ENCODE measurements at regions not wholly inside any gene's neighbourhood (a gene's known extent, or its start where the extent isn't known, plus 50 kb on each side); places are given as distances from the start of the nearest gene placed in this dataset.
"Not testable (repeated sequence)": the region's sequence is repeated elsewhere in the genome, so short reads cannot be mapped to it uniquely, and the experiment has no call there.

DNA sequence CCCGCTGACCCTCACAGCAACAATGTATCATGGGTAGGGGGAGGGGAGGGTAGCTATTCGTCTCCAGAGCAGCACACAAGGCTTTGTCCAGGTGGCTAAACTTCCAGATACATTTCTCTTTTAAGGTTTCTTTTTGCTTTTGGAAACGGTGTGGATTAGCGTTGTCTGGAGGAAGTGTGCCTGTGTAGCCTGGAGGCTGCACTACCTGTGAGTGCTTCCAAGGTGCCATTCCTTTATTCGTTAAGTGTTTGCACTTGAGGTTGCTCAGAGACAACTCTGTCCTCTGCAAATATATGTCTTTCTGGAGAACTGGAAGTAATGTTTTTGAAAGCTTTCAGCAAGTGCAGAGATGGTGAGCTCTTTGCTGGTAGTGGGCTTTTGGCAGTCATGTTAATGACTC is 53.1 kb downstream of the HSFY1 start:
- H3K9me3 Mint-ChIP-seq; H3K4me3 Mint-ChIP-seq; H3K27ac Mint-ChIP-seq; H3K36me3 Mint-ChIP-seq (ENCODE audit: low read depth); DNase-seq; H3K27me3 Mint-ChIP-seq (ENCODE audit: insufficient read depth); H3K4me1 Mint-ChIP-seq (ENCODE audit: low read depth): not testable (repeated sequence)

DNA sequence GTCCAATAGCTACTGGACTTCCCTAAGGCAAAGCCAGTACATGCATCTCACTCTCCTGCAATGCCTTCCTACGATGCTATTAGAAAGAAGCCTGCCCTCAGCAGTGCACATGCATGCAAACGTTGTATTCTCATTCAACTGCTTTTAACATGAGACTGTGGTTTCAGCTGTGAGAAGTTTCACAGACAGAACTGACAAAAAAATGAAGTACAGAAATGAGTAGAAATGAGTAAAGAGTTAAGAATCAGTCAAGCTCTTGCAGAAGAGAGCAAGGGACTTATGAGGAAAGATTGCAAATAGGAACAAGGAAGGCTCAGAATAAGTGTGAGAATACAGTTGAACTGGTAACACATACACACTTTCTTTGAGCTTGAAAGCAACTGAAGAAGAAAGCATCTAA is 54.8 kb downstream of the HSFY1 start:
- H3K4me1 Mint-ChIP-seq (ENCODE audit: low read depth); DNase-seq; H3K36me3 Mint-ChIP-seq (ENCODE audit: low read depth); H3K9me3 Mint-ChIP-seq; H3K27ac Mint-ChIP-seq; H3K27me3 Mint-ChIP-seq (ENCODE audit: insufficient read depth); H3K4me3 Mint-ChIP-seq: not testable (repeated sequence)

DNA sequence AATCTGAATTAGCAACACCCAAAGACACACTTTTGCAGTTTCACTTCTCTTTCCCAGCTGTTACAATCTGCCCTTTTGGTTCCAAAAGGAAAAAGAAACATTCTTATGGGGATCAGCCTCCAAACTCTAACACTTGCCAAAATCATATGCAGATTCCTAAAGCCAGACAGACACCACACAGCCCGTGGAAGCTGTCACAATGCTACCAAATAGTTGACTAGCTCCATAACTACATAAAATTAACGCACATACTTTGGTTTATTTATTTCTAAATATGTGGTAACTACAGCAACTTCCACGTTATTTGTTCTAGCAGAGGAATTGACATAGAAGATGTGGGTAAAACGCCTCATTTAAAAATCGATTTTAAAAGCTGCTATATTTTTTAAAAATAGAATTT is 59.7 kb downstream of the HSFY1 start:
- H3K27me3 Mint-ChIP-seq (ENCODE audit: insufficient read depth): not testable (repeated sequence)

DNA sequence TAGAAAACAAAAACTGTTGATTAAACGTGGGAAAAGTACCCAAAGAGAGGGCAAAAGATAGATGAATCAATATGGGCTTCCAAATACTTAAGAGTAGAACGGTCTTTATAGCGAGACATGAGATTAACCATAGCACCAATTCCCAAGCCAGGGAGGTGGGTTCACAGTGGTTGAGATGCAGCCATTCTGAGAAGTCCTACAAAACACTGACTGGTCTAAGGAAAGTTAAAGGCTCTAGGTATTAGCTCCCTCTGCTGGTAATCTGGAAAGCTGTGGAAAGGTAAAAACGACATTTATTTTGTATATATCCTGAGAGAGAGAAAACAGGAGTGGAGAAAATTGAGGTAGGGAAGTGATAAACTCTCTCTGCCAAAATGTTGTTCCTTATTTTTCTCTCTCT is 61.7 kb downstream of the HSFY1 start:
- not testable (repeated sequence) for H3K27ac Mint-ChIP-seq; H3K36me3 Mint-ChIP-seq (ENCODE audit: low read depth); DNase-seq; H3K4me3 Mint-ChIP-seq; H3K9me3 Mint-ChIP-seq; H3K4me1 Mint-ChIP-seq (ENCODE audit: low read depth); H3K27me3 Mint-ChIP-seq (ENCODE audit: insufficient read depth)

More for the DNA sequence above, 59.7 kb downstream of the HSFY1 start:
- not testable (repeated sequence) for H3K4me3 Mint-ChIP-seq; H3K4me1 Mint-ChIP-seq (ENCODE audit: low read depth); H3K9me3 Mint-ChIP-seq; H3K36me3 Mint-ChIP-seq (ENCODE audit: low read depth); DNase-seq; H3K27ac Mint-ChIP-seq

DNA sequence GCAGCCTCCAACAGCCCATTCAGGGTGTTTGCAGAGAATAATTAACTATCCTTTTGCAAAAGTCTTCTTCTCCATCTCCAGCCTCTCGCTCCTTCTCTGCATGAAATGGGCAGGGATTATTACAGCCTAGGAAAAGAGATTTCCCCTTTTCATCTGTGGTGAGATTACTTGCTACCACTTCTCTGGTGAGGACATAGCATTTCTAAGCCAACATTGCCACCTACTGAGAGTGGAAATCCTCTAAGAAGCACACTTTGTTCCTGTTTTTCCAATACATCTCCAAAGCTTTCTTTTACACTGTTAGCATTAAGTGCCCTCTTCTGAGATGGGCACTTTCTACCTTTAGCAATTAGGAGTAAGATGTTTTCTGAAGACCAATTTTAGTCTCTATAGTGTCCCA is 69.3 kb downstream of the HSFY1 start:
- not testable (repeated sequence) for H3K27ac Mint-ChIP-seq; H3K9me3 Mint-ChIP-seq; H3K27me3 Mint-ChIP-seq (ENCODE audit: insufficient read depth); H3K4me3 Mint-ChIP-seq; H3K36me3 Mint-ChIP-seq (ENCODE audit: low read depth); H3K4me1 Mint-ChIP-seq (ENCODE audit: low read depth); DNase-seq

DNA sequence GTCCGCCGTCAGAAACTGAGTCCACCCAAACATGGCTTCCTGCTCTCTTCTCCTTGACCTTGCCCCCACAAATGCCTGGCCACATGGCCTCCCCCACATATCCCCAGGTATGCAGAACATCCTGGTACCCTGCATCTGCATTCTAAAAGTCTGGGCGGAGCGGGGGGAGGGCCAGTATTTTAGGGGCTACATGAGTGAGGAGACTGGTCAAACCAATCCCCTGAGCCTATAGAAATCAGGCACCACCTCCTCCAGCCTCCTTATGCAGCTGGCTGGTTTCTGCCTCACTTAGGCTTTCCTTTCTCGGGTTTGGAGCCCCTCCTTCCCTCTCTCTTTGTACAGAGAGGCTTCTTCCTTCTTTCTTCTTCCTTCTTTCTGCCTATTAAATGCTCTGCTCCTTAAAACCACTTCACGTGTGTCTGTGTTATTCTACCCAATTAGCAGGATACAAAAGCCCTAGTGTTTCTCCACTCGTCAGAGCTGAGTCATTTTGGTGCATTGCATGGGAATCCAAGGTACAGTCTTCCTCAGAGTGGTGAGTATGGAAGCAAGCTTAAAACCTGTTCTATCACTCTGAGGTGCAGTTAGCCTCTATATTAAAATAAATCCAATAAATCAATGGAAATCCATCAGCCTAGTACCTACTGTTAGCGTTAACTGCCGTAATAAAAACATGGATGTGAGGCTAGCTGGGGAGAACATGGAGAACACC is 83.4 kb downstream of the HSFY1 start:
- H3K27me3 Mint-ChIP-seq (ENCODE audit: insufficient read depth); H3K9me3 Mint-ChIP-seq; DNase-seq; H3K27ac Mint-ChIP-seq; H3K4me1 Mint-ChIP-seq (ENCODE audit: low read depth); H3K4me3 Mint-ChIP-seq; H3K36me3 Mint-ChIP-seq (ENCODE audit: low read depth): not testable (repeated sequence)

DNA sequence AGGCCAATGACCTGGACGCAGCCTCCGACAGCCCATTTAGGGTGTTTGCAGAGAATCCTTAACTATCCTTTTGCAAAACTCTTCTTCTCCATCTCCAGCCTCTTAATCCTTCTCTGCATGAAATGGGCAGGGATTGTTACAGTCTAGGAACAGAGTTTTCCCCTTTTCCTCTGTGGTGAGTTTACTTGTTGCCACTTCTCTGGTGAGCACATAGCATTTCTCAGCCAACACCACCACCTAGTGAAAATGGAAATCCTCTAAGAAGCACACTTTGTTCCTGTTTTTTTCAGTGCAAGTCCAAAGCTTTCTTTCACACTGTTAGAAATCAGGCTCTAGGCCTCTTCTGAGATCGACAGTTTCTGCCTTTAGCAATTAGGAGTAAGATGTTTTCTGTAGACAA is 84.1 kb downstream of the HSFY1 start:
- H3K27ac Mint-ChIP-seq; DNase-seq; H3K27me3 Mint-ChIP-seq (ENCODE audit: insufficient read depth); H3K4me3 Mint-ChIP-seq; H3K9me3 Mint-ChIP-seq; H3K4me1 Mint-ChIP-seq (ENCODE audit: low read depth); H3K36me3 Mint-ChIP-seq (ENCODE audit: low read depth): not testable (repeated sequence)

DNA sequence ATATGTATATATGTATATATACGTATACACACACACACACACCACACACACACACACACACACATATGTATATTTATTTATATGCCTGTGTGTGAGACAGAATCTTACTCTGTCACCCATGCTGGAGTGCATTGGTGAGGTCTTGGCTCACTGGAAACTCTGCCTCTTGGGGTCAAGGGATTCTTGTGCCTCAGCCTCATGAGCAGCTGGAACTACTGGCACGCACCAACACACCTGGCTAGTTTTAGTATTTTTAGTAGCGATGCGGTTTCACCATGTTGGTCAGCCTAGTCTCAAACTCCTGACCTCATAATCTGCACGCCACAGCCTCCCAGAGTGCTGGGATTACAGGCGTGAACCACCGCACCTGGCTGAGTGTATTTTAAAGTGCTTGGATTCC is 85.1 kb downstream of the HSFY1 start:
- not testable (repeated sequence) for H3K36me3 Mint-ChIP-seq (ENCODE audit: low read depth); H3K27me3 Mint-ChIP-seq (ENCODE audit: insufficient read depth); H3K4me1 Mint-ChIP-seq (ENCODE audit: low read depth)

DNA sequence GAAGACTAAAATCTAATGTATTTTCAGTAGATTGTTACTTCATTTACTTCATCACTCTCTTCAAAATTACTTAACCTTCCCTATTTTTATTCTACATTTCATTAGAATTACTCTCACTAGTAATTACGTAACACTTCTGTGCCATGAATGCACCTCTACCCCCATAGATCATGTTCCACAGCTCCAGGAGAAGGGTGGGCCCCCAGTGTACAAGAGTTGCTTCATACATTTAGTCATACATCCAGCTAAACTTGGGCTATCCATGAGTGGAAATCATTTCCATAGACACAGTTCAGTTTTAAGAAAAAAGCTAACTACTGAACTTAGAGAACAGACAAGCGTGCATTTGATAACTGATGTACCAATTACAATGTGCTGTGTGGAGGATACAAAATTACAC is 104.2 kb downstream of the HSFY1 start:
- TF ChIP-seq, protein P1, sequence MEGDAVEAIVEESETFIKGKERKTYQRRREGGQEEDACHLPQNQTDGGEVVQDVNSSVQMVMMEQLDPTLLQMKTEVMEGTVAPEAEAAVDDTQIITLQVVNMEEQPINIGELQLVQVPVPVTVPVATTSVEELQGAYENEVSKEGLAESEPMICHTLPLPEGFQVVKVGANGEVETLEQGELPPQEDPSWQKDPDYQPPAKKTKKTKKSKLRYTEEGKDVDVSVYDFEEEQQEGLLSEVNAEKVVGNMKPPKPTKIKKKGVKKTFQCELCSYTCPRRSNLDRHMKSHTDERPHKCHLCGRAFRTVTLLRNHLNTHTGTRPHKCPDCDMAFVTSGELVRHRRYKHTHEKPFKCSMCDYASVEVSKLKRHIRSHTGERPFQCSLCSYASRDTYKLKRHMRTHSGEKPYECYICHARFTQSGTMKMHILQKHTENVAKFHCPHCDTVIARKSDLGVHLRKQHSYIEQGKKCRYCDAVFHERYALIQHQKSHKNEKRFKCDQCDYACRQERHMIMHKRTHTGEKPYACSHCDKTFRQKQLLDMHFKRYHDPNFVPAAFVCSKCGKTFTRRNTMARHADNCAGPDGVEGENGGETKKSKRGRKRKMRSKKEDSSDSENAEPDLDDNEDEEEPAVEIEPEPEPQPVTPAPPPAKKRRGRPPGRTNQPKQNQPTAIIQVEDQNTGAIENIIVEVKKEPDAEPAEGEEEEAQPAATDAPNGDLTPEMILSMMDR (IDR thresholded peaks at IDR 0.05): no peak
- no peak for DNase-seq
- Mint-ChIP-seq H3K4me3 (no peak overlapping the region), H3K27ac (no peak overlapping the region), H3K9me3 (no peaks in the 10 kb centered on the region), H3K27me3 (ENCODE audit: insufficient read depth) (no peaks in the 10 kb centered on the region), H3K36me3 (ENCODE audit: low read depth) (no peaks in the 10 kb centered on the region), H3K4me1 (ENCODE audit: low read depth) (no peaks in the 10 kb centered on the region)

More for the DNA sequence above, 85.1 kb downstream of the HSFY1 start:
- not testable (repeated sequence) for H3K4me3 Mint-ChIP-seq, H3K9me3 Mint-ChIP-seq, H3K27ac Mint-ChIP-seq, DNase-seq

DNA sequence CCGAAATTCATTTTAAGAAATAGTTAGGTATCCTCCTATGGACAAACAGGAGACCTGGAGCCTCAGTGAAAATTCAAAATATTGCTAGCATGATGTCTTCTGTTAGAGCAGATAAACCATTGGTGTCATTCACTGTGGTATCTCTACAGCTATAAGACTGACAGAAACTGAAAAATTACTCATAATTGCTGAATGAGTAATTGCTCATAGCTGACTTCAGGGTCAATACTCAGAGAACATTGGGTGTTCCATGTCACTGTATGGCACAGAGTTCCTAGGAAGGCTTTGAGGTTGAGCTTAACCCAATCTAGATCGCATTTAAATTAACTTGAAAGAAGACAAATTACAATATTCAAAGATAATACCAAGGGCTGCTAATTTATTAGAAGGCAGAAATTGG is 109.0 kb downstream of the HSFY2 start:
- TF ChIP-seq, protein P1 (IDR thresholded peaks at IDR 0.05): no peak
- no peak for DNase-seq
- H3K4me3 Mint-ChIP-seq: no peak overlapping the region
- H3K27ac Mint-ChIP-seq: no peak overlapping the region
- H3K4me1 Mint-ChIP-seq (ENCODE audit: low read depth): no peaks in the 10 kb centered on the region
- H3K36me3 Mint-ChIP-seq (ENCODE audit: low read depth): no peaks in the 10 kb centered on the region
- H3K9me3 Mint-ChIP-seq: no peaks in the 10 kb centered on the region
- no peaks in the 10 kb centered on the region; the same call in none of the 2 replicates for H3K27me3 Mint-ChIP-seq (ENCODE audit: insufficient read depth)

All from HFFc6 (cell line).